ENCODE measurements at regions not wholly inside any gene's neighbourhood (a gene's known extent, or its start where the extent isn't known, plus 50 kb on each side); places are given as distances from the start of the nearest gene placed in this dataset.

GRCh38 chr7:47658886-47659635 lies 77.2 kb upstream of the TNS3 start:
- H3K4me1 ChIP-seq (ENCODE audit: insufficient read depth) = no peaks in the 10 kb centered on the region
- no peaks in the 10 kb centered on the region for H3K36me3 ChIP-seq (replicated peaks; ENCODE audit: insufficient read depth, low read depth)
- no peaks in the 10 kb centered on the region for H3K27me3 ChIP-seq
- H2AFZ ChIP-seq = no peak overlapping the region
- DNase-seq (ENCODE audit: low spot score) = no peak
- WGBS (ENCODE audit: low lambda C conversion rate, missing lambda C conversion rate) = 95% methylated on average over 8 of the region's 8 CpGs
- H3K4me2 ChIP-seq = no peak overlapping the region
- no peaks in the 10 kb centered on the region for H3K9me3 ChIP-seq (ENCODE audit: low read depth)
- TF ChIP-seq CTCF (IDR thresholded peaks at IDR 0.05; ENCODE audit: poor library complexity) (no peak), EZH2 (IDR thresholded peaks at IDR 0.05; ENCODE audit: borderline replicate concordance) (no peak), EZH2phosphoT487 (IDR thresholded peaks at IDR 0.05; ENCODE audit: low read depth, severe bottlenecking, unreplicated experiment) (no peak)
- H4K20me1 ChIP-seq (ENCODE audit: insufficient read depth, poor library complexity, severe bottlenecking) = no peaks in the 10 kb centered on the region
- no peaks in the 10 kb centered on the region for H3K79me2 ChIP-seq
- H3K4me3 ChIP-seq = no peak overlapping the region
- no peaks in the 10 kb centered on the region for H3K9me2 ChIP-seq (replicated peaks; ENCODE audit: insufficient read depth)
- no peak overlapping the region for H3K27ac ChIP-seq

- no peak overlapping the region for H3K4me2 ChIP-seq
- WGBS (ENCODE audit: low lambda C conversion rate, missing lambda C conversion rate) = 94% methylated on average over 8 of the region's 8 CpGs
- no peaks in the 10 kb centered on the region for H3K79me2 ChIP-seq
- no peaks in the 10 kb centered on the region for H3K36me3 ChIP-seq (replicated peaks; ENCODE audit: insufficient read depth, low read depth)
- H2AFZ ChIP-seq = no peak overlapping the region
- no peak overlapping the region for H3K4me3 ChIP-seq
- H3K9me3 ChIP-seq (ENCODE audit: low read depth) = no peaks in the 10 kb centered on the region
- H4K20me1 ChIP-seq (ENCODE audit: insufficient read depth, poor library complexity, severe bottlenecking) = no peaks in the 10 kb centered on the region
- H3K9me2 ChIP-seq (replicated peaks; ENCODE audit: insufficient read depth) = no peaks in the 10 kb centered on the region
- no peak for DNase-seq (ENCODE audit: low spot score)
- H3K27me3 ChIP-seq = no peaks in the 10 kb centered on the region
- H3K4me1 ChIP-seq (ENCODE audit: insufficient read depth) = no peaks in the 10 kb centered on the region
- TF ChIP-seq EZH2 (IDR thresholded peaks at IDR 0.05; ENCODE audit: borderline replicate concordance) (no peak), EZH2phosphoT487 (IDR thresholded peaks at IDR 0.05; ENCODE audit: low read depth, severe bottlenecking, unreplicated experiment) (no peak), CTCF (IDR thresholded peaks at IDR 0.05; ENCODE audit: poor library complexity) (no peak)
- H3K27ac ChIP-seq = no peak overlapping the region
Observed at GRCh38 chr7:47657126-47657525, 75.2 kb upstream of the TNS3 start.

GRCh38 chr7:47654672-47655298 lies 72.9 kb upstream of the TNS3 start:
- H3K4me3 ChIP-seq = no peak overlapping the region
- peaks cover 7% of the 10 kb centered on the region for H3K4me1 ChIP-seq (ENCODE audit: insufficient read depth)
- DNase-seq (ENCODE audit: low spot score) = no peak
- no peaks in the 10 kb centered on the region for H3K27me3 ChIP-seq
- no peaks in the 10 kb centered on the region for H4K20me1 ChIP-seq (ENCODE audit: insufficient read depth, poor library complexity, severe bottlenecking)
- H2AFZ ChIP-seq = no peak overlapping the region
- no peak overlapping the region for H3K27ac ChIP-seq
- no peak for TF ChIP-seq EZH2 (IDR thresholded peaks at IDR 0.05; ENCODE audit: borderline replicate concordance)
- TF ChIP-seq CTCF (IDR thresholded peaks at IDR 0.05; ENCODE audit: poor library complexity) = no peak
- no peak for TF ChIP-seq EZH2phosphoT487 (IDR thresholded peaks at IDR 0.05; ENCODE audit: low read depth, severe bottlenecking, unreplicated experiment)
- H3K4me2 ChIP-seq = no peak overlapping the region
- H3K36me3 ChIP-seq (replicated peaks; ENCODE audit: insufficient read depth, low read depth) = no peaks in the 10 kb centered on the region
- no peaks in the 10 kb centered on the region for H3K9me3 ChIP-seq (ENCODE audit: low read depth)
- no peaks in the 10 kb centered on the region for H3K79me2 ChIP-seq
- WGBS (ENCODE audit: low lambda C conversion rate, missing lambda C conversion rate) = 81% methylated on average over 14 of the region's 14 CpGs
- H3K9me2 ChIP-seq (replicated peaks; ENCODE audit: insufficient read depth) = no peaks in the 10 kb centered on the region
